HG03378 (cell line): ENCODE measurements at regions not wholly inside any gene's neighbourhood (a gene's known extent, or its start where the extent isn't known, plus 50 kb on each side); places are given as distances from the start of the nearest gene placed in this dataset.

Experiments
- ATAC-seq: cut with Tn5 transposase; IDR thresholded peaks from one replicate; pipeline ENCODE4 v1.9.1; 2021; ENCODE audit warnings: mild to moderate bottlenecking, moderate library complexity; ENCODE audit not compliant: unreplicated experiment

- no peak for ATAC-seq
Measured at GRCh38 chr4:128394778-128395177, 107.2 kb upstream of the PGRMC2 start.

GRCh38 chr4:128393101-128393704, 105.6 kb upstream of the PGRMC2 start:
- peak; percentile 88 for ATAC-seq

GRCh38 chr4:128390475-128390996, 102.9 kb upstream of the PGRMC2 start:
- no peak for ATAC-seq

GRCh38 chr4:128388796-128389195, 101.2 kb upstream of the PGRMC2 start:
- no peak for ATAC-seq

- no peak for ATAC-seq
Measured at GRCh38 chr4:128388352-128388630, 100.7 kb upstream of the PGRMC2 start.

DNA sequence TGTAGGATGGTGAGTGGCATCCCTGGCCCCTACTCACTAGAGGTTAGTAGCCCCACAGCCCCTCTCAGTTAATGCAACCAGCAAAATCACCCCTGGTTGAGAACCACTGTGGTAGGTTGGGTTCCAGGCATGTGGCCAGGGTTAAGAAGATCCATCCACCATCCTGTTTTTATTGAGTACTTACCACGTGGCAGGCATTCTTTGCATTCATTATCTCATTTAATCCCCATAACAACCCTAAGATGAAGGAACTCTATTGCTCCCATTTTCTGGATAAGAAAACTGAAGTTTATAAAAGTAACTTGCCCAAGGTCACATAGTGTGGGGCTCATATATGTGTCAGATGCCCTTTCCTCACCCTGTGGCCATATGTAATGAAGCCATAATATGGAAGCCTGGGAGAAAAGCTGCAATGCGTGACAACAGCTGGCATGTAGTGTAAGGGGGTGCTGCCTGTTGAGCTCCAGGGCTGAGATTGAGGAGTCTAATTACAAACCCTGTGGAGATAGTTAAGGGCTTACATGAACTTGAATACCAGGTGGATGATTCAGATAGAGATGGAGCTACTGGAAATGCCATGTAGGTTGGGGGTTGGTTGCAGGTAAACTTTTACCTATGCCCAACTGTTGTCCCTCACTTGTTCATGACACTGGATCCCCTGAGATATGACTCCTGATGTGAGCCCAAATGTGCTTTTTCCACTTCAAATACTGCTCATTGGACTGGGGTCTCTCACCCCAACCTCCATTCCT, 100.2 kb upstream of the PGRMC2 start:
- ATAC-seq, result no peak

DNA sequence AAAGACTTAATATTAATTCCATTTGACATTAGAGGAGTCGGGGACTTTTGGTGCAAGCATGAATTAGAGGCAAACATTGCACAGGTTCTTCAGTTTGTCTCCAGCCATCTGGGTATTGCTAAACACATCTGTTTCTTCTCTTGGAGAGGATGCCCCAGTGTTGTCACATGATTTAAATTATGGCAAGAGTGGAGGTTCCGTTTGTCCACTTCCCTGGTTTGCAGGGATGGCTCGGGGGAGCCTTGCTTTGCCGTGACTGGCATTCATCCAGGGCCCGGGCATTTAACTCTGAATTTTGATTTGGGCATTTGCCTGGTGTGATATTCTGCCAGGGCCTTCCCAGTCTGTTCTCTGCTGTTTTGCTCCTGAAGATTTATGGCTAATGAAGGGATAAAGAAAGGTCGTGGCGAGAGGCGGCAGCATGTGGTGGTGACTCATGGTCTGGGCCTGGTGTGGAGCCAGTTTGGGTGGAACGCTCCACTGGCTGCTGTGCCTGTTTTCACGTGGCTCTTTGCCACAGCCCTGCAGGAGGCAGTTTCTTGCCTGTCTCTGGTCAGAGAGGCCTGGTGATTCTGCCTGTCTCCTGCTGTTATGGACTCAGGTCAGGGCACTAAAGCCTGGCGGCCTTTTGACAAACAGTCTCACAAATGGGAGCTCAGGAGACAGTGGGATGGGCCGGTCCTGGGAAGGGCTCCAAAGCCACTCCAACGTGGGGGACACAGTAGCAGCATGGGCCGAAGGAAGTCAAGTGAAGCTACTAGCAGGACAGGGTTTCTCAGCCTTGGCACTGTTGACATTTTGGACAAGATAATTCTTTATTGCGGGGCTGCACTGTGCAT, 99.4 kb upstream of the PGRMC2 start:
- ATAC-seq, result no peak

DNA sequence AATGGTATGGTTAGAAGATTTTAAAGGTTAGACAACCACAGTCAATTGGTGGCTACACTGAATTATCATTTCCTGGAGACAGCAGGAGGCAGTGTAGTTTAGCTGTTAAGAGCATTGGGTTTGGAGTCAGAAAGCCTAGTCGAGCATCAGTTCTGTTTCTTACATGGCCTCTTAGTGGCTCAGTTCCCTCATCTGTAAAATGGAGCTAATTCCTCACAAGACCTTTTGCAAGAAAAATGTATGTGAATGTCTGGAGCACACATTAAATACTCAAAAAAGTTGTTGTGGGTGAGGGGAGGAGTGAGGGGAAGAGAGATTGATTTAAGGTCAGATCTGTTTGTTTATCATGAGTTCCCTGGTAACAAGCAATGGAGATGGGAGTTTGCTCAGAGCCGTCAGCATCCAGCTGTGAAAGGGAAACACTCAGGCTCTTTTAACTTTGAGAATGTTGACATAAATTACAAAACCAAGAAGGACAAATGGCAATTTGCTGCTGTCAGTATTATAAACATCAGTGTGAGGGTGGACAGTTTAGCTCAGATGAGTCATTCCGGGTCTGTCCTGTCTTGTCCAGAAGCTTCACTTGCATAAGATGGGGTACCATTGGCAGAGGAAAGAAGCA, 98.2 kb upstream of the PGRMC2 start:
- no peak for ATAC-seq

DNA sequence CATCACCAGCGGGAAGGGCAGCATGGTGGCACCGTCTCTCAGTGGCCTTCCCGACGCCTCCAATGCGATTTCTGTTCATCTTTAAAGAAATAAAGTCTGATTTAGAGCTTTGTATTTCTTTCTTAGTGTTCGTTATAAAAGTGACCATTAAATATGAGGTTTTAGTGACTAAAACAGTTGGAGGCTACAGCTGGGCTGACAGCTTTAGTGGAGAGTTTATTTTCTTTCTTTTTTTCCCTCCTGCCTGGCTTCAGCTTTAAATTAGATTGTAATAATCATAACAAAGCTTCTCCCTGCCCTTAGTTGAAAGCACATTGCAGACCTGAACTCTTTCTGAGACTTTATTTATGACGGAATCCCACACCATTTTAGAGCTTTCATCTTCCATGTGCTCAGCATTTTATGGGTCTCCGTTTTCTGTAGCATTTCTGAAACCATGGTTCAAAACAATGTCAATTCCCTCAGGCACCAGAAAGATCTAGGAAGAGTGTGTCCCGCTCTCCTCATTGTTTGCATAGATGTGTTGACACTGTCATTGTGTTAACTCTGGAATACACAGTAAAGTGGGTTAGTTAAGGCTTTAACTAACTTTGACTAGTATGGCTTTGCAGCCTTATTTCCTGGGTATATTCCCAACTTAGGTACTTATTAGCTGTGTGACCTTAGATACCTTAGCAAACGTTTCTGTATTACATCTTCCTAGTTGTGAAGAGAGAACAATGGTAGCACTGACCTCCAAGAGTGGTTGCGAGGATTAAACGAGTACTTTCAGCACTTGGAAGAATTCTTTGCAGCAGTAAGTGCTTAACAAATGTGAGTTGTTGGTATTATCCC, 97.4 kb upstream of the PGRMC2 start:
- no peak for ATAC-seq

DNA sequence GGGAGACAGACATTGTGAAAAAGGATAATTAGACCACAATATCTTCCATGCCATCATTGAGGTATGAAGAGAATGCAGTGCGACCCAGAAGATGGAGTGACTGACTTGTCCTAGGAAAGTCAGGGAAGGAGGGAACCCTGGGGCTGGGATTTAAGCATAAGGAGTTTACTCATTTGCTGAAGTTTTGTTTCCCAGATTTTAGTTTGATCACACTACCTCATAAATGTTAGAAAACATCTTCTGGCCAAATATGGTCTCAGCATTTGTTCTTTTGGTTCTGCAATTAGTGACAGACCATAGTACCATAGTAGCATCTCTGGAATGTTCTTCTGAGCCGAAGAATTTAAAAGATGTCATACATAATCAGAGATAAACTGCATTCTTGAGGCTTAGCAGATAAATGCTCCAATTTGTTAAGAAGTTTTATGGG, 96.5 kb upstream of the PGRMC2 start:
- ATAC-seq, result no peak

- ATAC-seq, result no peak
Measured at GRCh38 chr4:128381748-128382559, 94.3 kb upstream of the PGRMC2 start.

- no peak for ATAC-seq
Measured at GRCh38 chr4:128380306-128380705, 92.7 kb upstream of the PGRMC2 start.

DNA sequence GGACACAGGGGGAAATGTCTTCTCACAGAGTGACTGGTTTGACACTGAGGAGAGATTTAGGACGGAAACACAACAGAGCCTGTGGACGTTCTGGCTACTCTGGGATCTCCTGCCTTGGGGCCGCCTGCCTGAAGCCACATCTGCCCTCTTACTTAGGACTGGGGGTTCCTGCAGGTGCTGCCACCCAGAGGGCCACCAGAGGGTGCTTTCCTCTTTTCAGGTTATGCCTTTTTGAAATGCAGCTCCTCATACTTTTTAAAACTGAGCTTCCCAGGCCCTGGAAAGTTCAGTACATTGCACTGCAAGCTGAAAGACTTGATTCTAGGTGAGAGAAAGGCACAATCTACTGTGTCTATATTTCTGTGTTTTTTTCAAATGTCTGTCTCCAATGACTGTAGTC, 92.2 kb upstream of the PGRMC2 start:
- no peak for ATAC-seq

GRCh38 chr4:128378668-128379067, 91.1 kb upstream of the PGRMC2 start:
- ATAC-seq, result no peak

GRCh38 chr4:128376958-128377357, 89.3 kb upstream of the PGRMC2 start:
- no peak for ATAC-seq

DNA sequence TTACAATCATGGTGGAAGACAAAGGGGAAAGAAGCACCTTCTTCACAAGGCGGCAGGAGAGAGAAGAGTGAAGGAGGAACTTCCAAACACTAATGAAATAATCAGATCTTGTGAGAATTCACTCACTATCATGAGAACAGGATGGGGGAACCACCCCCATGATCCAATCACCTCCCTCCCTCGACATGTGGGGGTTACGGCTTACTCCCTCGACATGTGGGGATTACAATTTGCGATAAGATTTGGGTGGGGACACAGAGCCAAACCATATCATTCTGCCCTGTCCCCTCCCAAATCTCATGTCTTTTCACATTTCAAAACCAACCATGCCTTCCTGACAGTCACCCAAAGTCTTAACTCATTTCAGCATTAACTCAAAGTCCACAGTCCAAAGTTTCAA, 88.7 kb upstream of the PGRMC2 start:
- no peak for ATAC-seq

GRCh38 chr4:128373628-128374027, 86.0 kb upstream of the PGRMC2 start:
- no peak for ATAC-seq

- no peak for ATAC-seq
Measured at GRCh38 chr4:128371876-128372275, 84.3 kb upstream of the PGRMC2 start.

GRCh38 chr4:128371001-128371777, 83.6 kb upstream of the PGRMC2 start:
- ATAC-seq, result no peak
